ENCODE measurements at regions not wholly inside any gene's neighbourhood (a gene's known extent, or its start where the extent isn't known, plus 50 kb on each side); places are given as distances from the start of the nearest gene placed in this dataset.

DNA sequence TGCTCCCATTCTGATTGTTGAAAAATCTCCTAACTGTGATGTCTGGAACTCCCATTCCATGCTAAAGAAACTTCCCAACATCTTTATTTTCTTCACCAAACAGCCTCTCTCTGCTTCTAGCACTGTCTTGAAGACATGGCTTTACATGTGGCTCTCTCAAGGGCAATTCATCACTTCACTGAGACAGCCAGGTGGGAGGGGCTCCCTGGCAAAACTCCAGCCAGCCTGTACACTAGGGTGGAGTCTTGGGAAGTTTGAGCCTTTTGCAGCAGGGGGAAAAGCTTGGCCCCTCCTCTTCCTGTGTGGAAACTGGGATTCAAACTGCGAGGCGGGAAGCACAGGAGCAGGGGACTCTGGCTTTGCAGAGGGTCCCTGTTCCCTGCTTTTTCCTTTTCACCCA is 130.5 kb upstream of the TTC29 start:
- TF ChIP-seq, protein P1, sequence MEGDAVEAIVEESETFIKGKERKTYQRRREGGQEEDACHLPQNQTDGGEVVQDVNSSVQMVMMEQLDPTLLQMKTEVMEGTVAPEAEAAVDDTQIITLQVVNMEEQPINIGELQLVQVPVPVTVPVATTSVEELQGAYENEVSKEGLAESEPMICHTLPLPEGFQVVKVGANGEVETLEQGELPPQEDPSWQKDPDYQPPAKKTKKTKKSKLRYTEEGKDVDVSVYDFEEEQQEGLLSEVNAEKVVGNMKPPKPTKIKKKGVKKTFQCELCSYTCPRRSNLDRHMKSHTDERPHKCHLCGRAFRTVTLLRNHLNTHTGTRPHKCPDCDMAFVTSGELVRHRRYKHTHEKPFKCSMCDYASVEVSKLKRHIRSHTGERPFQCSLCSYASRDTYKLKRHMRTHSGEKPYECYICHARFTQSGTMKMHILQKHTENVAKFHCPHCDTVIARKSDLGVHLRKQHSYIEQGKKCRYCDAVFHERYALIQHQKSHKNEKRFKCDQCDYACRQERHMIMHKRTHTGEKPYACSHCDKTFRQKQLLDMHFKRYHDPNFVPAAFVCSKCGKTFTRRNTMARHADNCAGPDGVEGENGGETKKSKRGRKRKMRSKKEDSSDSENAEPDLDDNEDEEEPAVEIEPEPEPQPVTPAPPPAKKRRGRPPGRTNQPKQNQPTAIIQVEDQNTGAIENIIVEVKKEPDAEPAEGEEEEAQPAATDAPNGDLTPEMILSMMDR (IDR thresholded peaks at IDR 0.05), result no peak
- no peak for TF ChIP-seq POLR2A (IDR thresholded peaks at IDR 0.05)

Measured in tibial nerve (tissue), 3 donors.